Heart left ventricle (tissue), 16 donors: ENCODE measurements at regions not wholly inside any gene's neighbourhood (a gene's known extent, or its start where the extent isn't known, plus 50 kb on each side); places are given as distances from the start of the nearest gene placed in this dataset.
A peak's percentile ranks its signal among the peaks of the same experiment; 100 is the strongest.

Source experiments
- ATAC-seq, 4 donors: fragments of 200-7000 bp; cut with Tn5 transposase; one replicate each; pipeline ENCODE4 v1.9.1; 2020 to 2022; ENCODE audit warnings: moderate library complexity in 4 of 4, mild to moderate bottlenecking in 3 of 4, moderate number of reproducible peaks in 1 of 4
- DNase-seq, 5 donors: peaks; one replicate each; pipeline ENCODE4 v3.0.0-alpha.2; 2020
- H3K27ac ChIP-seq, 12 donors: fragments of 200-600 bp; sonication (generic) in 4 of 12; one replicate each; pipeline versions ENCODE4 v1.5.0 to v1.8.0; 2016 to 2022; ENCODE audit warnings: mild to moderate bottlenecking in 2 of 12
- H3K27me3 ChIP-seq, 9 donors: fragments of 200-600 bp; sonication (generic) in 2 of 9; one replicate each; pipeline versions ENCODE4 v1.5.1 to v1.8.0; 2016 to 2022; ENCODE audit warnings: mild to moderate bottlenecking in 3 of 9
- H3K36me3 ChIP-seq, 9 donors: fragments of 200-600 bp; sonication (generic) in 2 of 9; one replicate each; pipeline versions ENCODE4 v1.5.0 to v1.8.0; 2018 to 2022; ENCODE audit warnings: mild to moderate bottlenecking in 2 of 9
- H3K4me1 ChIP-seq, 12 donors: fragments of 200-600 bp; sonication (generic) in 4 of 12; one replicate each; pipeline versions ENCODE4 v1.5.0 to v1.8.0; 2016 to 2022; ENCODE audit warnings: mild to moderate bottlenecking in 3 of 12
- H3K4me3 ChIP-seq, 12 donors: fragments of 200-600 bp; sonication (generic) in 4 of 12; one replicate each; pipeline versions ENCODE4 v1.5.0 to v1.8.0; 2017 to 2022; ENCODE audit warnings: mild to moderate bottlenecking in 9 of 12, moderate library complexity in 4 of 12
- H3K9me3 ChIP-seq, 12 donors: fragments of 200-600 bp; sonication (generic) in 4 of 12; one replicate each; pipeline versions ENCODE4 v1.5.0 to v1.8.0; 2016 to 2022; ENCODE audit warnings: mild to moderate bottlenecking in 1 of 12
- CTCF ChIP-seq, 12 donors: fragments of 200-600 bp; sonication (generic) in 4 of 12; IDR thresholded peaks; one replicate each; pipeline versions ENCODE4 v1.5.0 to v1.8.0; 2018 to 2022; ENCODE audit warnings: antibody characterized with exemption in 12 of 12, mild to moderate bottlenecking in 5 of 12
- POLR2A ChIP-seq, 2 donors: fragments of 450-650 bp; IDR thresholded peaks; one replicate each; pipeline ENCODE4 v1.6.1; 2017; ENCODE audit warnings: antibody characterized with exemption in 2 of 2, mild to moderate bottlenecking in 2 of 2, moderate library complexity in 2 of 2
- WGBS, 4 donors: extraction: QIAGEN DNeasy Blood & Tissue Kit in 2 of 4; methylation state at CpG; one replicate each; pipeline versions ENCODE4 v1.1.5 to v1.1.7; 2013 to 2018; 5-methylcytosine and 5-hydroxymethylcytosine counted together
- intact Hi-C, 10 donors: fragments of 100-400 bp; cut with DNase I; formaldehyde crosslinking; loops; one replicate each; pipeline versions ENCODE4 v1.11.1 to v1.14.2; 2022
- donor health status: ischemic (EF 13 %, LVEDD 7.1; RV severe dilation, severe dysfunction).
- donor health status: healthy with polysubstance abuse.
- donor health status: DM: no; HTN: yes; CAD: no.
- donor health status: DM: no; HTN: no; CAD: no.
- donor health status: ischemic (EF 25% LVEDD 6.9; RV normal size, moderate dysfunction).
- donor health status: ischemic (EF 25% LVEDD 5.7; RV mildly dilated, moderate dysfunction).
- donor health status: healthy.
- donor health status: DM: yes; HTN: yes; CAD: no.
- donor health status: ischemic (EF 35%, LVEDD 5.7; RV mildly dilated, moderate dysfunction).
- donor health status: nonischemic (EF 11% LVEDD 7.7; RV severe dilation, severe dysfunction).
- donor health status: DM: yes; HTN: yes; CAD: no.
- donor health status: PGD.
- donor health status: ischemic (EF 29% LVEDD 5.4; RV normal size, mild dysfunction).
- donor health status: nonischemic (EF 23%, LVEDD 6.1; RV moderate dilation, normal function).

GRCh38 chr6:99030915-99031314 lies 83.2 kb upstream of the FBXL4 start:
- H3K27ac ChIP-seq = no peak overlapping the region
- intact Hi-C loops = no loop called here
- TF ChIP-seq CTCF (IDR thresholded peaks at IDR 0.05) (no peak), POLR2A (IDR thresholded peaks at IDR 0.05) (no peak)
- H3K4me1 ChIP-seq = peaks cover 0 to 7% (median 0%) of the 10 kb centered on the region in 12 donors
- WGBS, 4 donors = 63 to 80% (median 72%) methylated on average over 1 of the region's 1 CpG
- ATAC-seq = no peak
- H3K27me3 ChIP-seq = no peaks in the 10 kb centered on the region
- peaks cover 0 to 5% (median 0%) of the 10 kb centered on the region in 12 donors for H3K9me3 ChIP-seq
- H3K36me3 ChIP-seq = no peaks in the 10 kb centered on the region
- no peak overlapping the region for H3K4me3 ChIP-seq
- DNase-seq = no peak

- WGBS, 4 donors = 78 to 87% (median 85%) methylated on average over 7 of the region's 7 CpGs
- intact Hi-C loops = no loop called here
- H3K4me3 ChIP-seq = no peak overlapping the region
- TF ChIP-seq POLR2A (IDR thresholded peaks at IDR 0.05) (no peak), CTCF (IDR thresholded peaks at IDR 0.05) (no peak)
- H3K36me3 ChIP-seq = no peaks in the 10 kb centered on the region
- no peaks in the 10 kb centered on the region for H3K27me3 ChIP-seq
- H3K27ac ChIP-seq = no peak overlapping the region
- DNase-seq (no peak), ATAC-seq (no peak)
- H3K9me3 ChIP-seq = peaks cover 0 to 8% (median 0%) of the 10 kb centered on the region in 12 donors
- no peaks in the 10 kb centered on the region for H3K4me1 ChIP-seq
Measured at GRCh38 chr6:99026135-99026534, 78.4 kb upstream of the FBXL4 start.

GRCh38 chr6:99024089-99024488 lies 76.3 kb upstream of the FBXL4 start:
- Histone ChIP-seq H3K9me3 (peaks cover 0 to 8% (median 0%) of the 10 kb centered on the region in 12 donors), H3K27me3 (no peaks in the 10 kb centered on the region), H3K36me3 (no peaks in the 10 kb centered on the region), H3K4me3 (no peak overlapping the region), H3K4me1 (no peaks in the 10 kb centered on the region), H3K27ac (no peak overlapping the region)
- WGBS, 4 donors = 92 to 96% (median 93%) methylated on average over 3 of the region's 3 CpGs
- DNase-seq (no peak), ATAC-seq (no peak)
- intact Hi-C loops = no loop called here
- no peak for TF ChIP-seq POLR2A (IDR thresholded peaks at IDR 0.05)
- TF ChIP-seq CTCF (IDR thresholded peaks at IDR 0.05) = no peak

GRCh38 chr6:99022039-99022609 lies 74.4 kb upstream of the FBXL4 start:
- Histone ChIP-seq H3K9me3 (peaks cover 0 to 8% (median 0%) of the 10 kb centered on the region in 12 donors), H3K27me3 (no peaks in the 10 kb centered on the region), H3K4me3 (no peak overlapping the region), H3K36me3 (no peaks in the 10 kb centered on the region), H3K27ac (no peak overlapping the region), H3K4me1 (no peaks in the 10 kb centered on the region)
- DNase-seq (peak in 1 of 5 donors; percentile 44), ATAC-seq (peak; percentile 38 to 76 (median 59))
- intact Hi-C loops = no loop called here
- 53 to 67% (median 60%) methylated on average over 9 of the region's 9 CpGs for WGBS, 4 donors
- TF ChIP-seq POLR2A (IDR thresholded peaks at IDR 0.05) (no peak), CTCF (IDR thresholded peaks at IDR 0.05) (no peak)
